NCI-H226 (cell line): ENCODE measurements at regions not wholly inside any gene's neighbourhood (a gene's known extent, or its start where the extent isn't known, plus 50 kb on each side); places are given as distances from the start of the nearest gene placed in this dataset.
"Not testable (repeated sequence)": the region's sequence is repeated elsewhere in the genome, so short reads cannot be mapped to it uniquely, and the experiment has no call there.

ENCODE experiments used
- DNase-seq: peaks from one replicate; pipeline ENCODE4 v3.0.0-alpha.2; 2015

DNA sequence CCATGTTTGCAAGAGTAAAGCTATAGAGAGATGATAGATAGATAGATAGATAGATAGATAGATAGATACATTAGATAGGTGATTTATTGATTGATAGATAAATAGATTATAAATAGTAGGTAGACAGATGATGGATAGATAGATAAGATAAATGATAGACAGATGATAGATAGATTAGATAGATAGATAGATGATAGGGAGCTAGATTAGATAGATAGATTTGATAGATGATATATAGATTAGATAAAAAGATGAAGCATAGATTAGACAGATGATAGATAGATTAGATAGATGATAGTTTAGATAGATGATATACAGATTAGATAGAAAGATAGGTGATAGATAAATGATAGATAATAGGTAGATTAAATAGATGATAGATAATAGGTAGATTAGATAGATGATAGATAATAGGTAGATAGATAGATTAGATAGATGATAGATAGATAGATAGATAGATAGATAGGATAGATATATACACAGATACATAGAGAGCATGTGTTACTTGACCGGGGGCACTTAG lies 243.3 kb upstream of the FOXK1 start:
- DNase-seq: no peak

DNA sequence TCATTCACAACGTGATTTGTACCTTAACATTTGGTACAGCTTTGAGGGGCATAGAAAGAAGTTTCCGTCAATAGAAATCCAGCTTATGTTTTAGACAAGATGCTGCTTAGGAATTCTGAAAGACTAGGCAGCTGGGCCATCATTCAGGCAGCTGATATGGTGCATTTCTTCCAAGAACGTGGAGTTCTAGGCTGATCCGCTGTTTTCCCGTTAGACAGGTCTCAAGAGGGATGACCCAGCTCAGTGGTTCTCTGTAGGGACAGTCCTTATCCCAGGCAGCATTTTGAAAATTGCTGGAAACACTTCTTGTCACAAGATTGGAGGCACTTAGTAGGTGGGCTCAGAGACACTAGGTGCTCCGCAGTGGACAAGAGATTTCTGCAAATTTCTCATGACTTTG lies 242.7 kb upstream of the FOXK1 start:
- DNase-seq: no peak

DNA sequence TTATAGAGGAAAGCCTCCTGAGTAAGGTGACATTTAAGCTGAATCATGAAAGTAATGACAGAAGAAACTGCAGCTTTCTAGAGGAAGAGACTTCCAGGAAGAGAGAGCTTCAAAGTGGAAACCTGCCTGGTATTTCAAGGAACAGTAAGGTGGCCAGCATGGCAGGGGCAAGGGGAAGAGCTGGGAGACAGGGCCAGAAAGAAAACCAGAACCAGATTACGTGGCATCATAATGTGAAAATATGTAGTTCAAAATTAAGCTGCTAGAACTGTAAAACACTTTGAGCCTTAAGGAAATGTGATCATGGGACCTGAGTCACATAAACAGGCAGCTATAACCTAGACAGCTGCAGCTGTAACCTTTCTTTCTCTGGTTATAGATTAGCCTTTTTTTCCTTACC lies 238.0 kb upstream of the FOXK1 start:
- no peak for DNase-seq

DNA sequence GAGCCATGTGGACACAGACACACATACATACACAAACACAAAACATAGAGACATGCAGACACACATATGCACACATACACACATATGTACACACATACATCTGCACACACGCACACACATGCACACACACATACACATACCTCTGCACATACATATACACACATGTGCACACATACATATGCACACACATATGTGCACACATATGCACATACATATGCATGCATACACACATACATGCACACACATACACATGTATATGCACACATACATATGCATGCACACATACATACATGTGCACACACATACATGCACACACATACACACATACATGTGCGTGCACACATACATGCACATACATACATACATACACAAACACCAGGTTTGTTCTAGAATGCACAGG lies 236.3 kb upstream of the FOXK1 start:
- DNase-seq: no peak

DNA sequence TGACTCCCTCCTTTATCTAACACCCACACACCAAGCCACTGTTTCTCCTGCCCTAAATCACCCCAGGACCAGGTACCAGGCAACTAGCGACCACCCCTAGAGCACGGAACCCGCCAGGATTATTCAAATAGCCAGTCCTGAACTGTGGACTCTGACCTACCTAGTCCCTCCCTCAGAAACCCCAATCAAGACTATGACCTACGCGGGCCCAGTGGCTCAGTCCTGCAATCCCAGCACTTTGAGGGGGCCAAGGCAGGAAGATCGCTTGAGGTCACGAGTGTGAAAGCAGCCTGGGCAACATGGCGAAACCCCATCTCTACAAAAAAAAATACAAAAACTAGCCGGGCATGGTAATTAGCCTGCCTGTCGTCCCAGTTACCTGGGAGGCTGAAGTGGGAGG lies 232.8 kb upstream of the FOXK1 start:
- DNase-seq: no peak

DNA sequence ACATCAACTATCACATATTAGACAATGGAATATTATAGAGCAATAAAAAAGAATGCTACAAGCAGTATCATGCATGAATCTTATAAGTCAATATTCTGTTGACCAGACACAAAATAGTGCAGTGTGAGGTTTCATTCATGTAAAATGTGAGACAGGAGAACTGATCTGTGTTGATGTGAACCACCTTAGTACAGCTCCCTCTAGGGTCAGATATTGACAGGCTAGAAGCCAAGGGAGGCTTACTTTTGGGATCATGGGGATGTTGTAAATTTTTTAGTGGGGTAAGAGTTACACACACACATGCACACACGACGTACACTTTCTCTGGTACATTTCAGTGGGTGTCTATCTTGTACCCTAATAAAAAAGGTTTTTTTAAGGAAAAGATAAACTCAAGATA lies 231.6 kb upstream of the FOXK1 start:
- no peak for DNase-seq

DNA sequence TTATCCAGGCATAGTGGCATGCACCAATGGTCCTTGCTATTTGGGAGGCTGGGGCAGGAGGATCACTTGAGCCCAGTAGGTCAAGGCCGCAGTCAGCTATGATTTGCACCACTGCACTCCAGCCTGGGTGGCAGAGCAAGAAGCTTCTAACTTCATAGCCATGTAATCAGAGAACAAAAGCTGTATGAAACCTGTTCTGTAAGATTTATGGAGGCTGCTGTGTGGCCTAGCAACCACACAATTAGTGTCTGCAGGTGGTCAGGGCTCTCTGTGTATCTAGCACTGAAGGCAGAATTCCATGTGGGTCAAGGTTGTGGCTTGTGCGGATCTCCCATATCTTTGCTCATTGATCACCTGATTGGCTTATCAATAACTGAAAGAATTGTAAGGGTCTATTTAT lies 221.5 kb upstream of the FOXK1 start:
- no peak for DNase-seq

DNA sequence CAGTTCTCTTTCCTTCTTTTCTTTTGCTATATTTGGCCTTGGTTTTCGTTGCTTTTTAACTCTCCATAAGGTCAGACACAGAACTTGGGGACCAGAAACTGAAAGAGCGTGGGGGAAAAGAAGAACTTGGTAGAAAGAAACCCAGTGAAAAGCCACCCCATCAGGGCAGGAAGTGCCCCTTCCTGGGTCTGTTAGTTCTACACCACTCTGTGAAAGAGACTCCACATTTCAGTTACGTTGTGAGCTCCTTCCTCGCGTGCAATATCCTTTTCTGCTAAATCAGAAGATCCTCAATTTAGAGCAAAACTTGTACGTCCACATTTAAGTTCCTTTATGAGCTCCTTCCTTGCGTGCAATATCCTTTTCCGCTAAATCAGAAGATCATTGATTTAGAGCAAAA lies 220.6 kb upstream of the FOXK1 start:
- DNase-seq: no peak

DNA sequence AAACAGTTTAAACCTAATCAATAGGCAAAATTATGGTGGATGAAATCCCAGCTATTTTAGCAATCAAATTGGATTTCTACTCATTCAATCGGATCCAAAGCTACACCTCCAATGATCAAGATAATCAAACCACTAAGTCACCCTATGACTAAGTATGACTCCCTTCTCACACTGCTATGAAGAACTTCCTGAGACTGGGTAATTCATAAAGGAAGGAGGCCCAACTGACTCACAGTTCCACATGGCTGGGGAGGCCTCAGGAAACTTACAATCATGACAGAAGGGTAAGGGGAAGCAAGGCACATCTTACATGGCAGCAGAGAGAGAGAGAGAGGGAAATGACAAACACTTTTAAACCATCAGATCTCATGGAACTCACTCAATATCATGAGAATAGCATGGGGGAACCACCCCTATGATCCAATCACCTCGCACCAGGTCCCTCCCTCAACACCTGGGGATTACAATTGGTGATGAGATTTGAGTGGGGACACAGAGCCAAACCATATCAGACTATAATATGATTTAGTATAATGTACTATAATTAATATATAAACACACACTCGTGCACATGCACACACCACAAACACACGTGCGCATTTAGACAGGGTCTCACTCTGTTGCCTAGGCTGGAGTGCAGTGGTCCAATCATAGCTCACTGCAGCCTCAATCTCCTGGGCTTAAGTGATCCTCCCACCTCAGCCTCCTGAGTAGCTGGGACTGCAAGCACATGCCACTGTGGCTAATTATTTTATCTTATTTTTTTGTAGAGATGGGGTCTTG lies 213.6 kb upstream of the FOXK1 start:
- DNase-seq: no peak

DNA sequence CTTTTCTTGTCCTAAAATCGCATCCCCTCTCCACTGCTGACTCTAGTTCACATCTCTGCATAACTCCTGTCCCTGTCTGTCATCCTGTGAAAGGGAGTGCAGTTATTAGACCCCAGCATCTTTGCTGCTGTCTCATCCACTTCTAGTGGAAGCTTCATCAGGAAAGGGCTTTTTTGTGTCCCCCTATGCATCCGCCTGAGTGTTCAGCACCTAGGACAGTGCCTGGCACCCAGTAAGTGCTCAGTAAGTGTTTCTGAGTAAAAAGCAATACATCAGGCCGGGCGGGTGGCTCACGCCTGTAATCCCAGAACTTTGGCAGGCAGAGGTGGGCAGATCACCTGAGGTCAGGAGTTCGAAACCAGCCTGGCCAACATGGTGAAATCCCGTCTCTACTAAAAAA lies 211.8 kb upstream of the FOXK1 start:
- no peak for DNase-seq

DNA sequence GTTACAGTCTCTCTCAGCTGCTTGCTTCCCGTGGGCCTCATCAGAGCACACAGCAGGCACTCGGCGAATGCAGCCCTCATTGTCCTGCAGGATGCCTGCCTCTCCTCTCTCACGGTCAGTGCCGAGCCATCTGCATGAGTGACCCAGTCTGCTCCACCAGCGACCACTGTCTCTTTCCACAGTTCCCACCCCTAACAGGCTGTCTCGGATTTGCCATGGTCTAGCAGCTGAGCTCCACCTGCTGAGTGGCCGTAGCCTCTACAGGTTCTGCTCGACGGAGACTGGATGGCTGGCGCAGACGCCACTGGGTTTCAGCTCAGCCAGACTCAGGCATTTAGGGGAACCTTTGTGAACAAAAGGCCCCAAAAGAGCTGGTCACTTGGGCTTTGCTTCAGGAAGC lies 209.4 kb upstream of the FOXK1 start:
- no peak for DNase-seq

DNA sequence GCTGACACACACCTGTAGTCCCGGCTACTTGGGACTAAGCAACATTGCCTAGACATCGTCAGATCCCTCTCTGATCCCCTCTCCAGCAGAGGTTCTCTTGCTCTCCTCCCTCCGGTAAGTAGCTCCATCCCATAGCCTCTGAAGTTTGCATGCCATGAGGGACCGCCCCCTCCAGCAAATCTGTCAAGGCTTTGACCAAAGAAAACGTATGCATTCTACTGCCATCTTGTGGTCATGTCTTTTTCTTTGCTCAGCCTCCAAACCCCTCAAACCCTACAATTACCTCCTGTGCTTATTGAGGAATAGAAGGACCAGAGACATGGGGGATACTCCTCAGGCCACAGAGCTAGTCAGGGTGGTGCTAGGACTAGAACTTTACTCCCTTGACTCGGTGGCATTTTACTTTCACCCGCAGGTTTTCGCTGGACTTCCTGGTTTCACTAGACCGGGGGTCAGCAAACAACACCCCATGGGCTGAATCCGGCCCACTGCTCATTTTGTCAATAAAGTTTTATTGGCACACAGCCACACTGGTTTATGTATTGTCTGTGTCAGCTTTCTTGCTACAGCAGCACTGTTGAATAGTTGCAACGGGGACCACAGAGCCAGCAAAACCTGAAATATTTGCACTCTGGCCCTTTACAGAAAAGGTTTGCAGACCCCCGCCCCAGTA lies 202.6 kb upstream of the FOXK1 start:
- DNase-seq: peak; percentile 69

DNA sequence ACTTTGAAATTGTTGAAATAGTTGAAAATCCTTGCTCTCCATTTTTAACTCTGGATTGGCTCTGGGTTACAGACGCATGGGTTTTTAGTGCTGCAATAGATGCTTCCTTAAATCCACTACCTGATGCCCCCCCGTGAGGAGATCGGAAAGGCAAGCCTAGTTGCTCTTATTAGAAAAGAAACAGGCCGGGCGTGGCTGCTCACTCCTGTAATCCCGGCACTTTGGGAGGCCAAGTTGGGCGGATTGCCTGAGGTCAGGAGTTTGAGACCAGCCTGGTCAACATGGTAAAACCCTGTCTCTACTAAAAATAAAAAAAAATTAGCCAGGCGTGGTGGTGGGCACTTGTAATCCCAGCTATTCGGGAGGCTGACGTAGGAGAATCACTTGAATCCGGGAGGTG lies 202.0 kb upstream of the FOXK1 start:
- DNase-seq: not testable (repeated sequence)

DNA sequence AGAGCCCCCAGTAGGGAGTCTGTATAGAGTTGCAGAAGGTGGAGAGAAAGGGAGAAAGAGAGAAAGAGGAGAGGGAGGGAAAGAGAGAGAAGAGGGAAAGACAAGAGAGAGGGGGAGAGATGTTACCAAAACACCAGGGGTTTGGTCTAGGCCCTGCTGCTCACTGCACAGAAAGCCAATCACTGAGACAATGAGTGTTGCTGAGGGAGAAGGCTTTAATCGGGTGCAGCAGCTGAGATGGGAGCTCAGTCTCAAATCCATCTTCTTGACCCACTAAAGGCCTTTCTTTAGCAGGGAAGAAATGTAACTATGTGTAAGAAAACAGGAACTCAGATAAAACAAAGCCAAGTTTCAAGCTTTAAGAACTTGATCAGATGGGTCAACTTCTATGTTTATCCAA lies 198.2 kb upstream of the FOXK1 start:
- DNase-seq: no peak

DNA sequence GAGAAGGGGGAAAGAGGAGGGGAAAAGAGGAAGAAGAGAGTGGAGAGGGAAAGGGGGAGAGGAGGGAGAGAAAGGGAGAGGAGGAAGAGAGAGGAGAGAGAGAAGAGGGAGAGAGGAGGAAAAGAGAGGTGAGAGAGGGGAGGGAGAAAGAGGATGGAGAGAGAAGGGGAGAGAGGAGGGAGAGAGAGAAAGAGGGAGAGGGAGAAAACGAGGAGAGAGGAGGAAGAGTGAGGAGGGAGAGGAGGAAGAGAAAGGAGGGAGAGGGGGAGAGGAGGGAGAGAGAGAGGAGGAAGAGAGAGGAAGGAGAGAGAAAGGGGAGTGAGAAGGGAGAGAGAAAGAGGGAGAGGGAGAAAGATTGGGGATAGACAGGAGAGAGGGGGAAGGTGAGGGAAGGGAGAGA lies 197.6 kb upstream of the FOXK1 start:
- no peak for DNase-seq

DNA sequence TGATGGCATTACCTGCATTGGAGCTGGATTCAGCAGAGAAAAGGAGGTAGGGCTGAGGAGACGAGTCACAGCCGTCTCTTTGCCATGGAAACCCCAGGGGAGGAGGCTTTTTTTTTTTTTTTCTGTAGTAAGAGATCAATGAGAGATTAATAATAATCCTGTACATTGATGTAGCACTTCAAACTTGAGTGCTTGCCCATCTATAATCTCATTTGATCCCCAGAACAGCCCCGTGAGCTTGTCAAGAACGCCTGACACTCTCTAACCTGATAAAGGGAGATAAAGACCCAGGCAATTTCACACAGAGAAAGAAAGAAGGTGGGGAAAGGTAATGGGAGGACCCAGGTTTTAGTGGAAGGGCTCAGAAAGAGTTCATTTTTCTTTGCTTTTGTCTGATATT lies 195.2 kb upstream of the FOXK1 start:
- DNase-seq: no peak

DNA sequence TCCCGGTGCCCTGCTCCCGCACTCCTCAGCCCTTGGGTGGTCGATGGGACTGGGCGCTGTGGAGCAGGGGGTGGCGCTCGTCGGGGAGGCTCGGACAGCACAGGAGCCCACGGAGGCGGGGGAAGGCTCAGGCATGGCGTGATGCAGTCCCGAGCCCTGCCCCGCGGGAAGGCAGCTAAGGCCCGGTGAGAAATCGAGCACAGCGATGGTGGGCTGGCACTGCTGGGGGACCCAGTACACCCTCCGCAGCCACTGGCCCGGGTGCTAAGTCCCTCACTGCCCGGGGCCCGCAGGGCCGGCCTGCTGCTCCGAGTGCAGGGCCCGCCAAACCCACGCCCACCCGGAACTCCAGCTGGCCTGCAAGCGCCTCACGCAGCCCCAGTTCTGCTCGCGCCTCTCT lies 185.2 kb upstream of the FOXK1 start:
- DNase-seq: not testable (repeated sequence)

DNA sequence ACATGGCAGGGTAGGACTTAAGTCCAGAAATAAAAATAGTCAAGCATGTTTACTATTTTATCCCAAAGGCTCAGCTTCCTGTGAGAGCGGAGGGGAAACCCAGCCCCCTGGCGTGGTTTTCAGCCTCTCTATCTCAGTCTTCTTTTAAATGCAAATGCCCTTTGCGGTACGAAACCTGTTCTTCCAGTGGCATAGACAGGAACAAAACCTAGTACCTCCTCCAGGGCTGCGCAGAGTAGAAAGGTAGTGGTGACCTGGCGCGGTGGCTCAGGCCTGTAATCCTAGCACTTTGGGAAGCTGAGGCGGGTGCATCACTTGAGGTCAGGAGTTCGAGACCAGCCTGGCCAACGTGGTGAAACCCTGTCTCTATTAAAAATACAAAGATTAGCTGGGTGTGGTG lies 181.3 kb upstream of the FOXK1 start:
- no peak for DNase-seq

DNA sequence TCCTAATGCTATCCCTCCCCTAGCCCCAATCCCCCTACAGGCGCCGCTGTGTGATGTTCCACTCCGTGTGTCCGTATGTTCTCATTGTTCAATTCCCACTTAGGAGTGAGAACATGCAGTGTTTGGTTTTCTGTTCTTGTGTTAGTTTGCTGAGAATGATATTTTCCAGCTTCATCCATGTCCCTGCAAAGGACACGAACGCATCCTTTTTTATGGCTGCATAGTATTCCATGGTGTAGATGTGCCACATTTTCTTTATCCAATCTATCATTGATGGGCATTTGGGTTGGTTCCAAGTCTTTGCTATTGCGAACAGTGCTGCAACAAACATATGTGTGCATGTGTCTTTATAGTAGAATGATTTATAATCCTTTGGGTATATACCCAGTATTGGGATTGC lies 174.2 kb upstream of the FOXK1 start:
- DNase-seq: not testable (repeated sequence)

DNA sequence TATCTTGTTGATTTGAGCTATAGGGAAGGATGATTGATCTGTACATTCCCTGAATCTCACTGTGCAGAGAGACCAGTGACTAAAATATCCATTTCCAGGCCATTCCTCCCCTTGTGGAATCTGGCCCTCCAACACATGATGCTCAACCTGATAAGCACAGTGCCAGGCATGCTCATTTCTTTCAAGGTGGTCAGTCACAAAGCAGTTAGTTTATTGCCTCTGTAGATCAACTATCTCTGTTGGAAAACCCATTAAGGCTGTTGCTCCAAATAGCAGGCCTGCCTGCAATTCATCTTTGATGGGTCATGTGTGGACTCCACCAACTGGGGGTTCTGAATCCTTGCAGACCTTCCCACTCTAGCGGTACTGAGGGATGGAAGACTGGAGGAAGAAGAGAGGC lies 168.6 kb upstream of the FOXK1 start:
- DNase-seq: no peak

DNA sequence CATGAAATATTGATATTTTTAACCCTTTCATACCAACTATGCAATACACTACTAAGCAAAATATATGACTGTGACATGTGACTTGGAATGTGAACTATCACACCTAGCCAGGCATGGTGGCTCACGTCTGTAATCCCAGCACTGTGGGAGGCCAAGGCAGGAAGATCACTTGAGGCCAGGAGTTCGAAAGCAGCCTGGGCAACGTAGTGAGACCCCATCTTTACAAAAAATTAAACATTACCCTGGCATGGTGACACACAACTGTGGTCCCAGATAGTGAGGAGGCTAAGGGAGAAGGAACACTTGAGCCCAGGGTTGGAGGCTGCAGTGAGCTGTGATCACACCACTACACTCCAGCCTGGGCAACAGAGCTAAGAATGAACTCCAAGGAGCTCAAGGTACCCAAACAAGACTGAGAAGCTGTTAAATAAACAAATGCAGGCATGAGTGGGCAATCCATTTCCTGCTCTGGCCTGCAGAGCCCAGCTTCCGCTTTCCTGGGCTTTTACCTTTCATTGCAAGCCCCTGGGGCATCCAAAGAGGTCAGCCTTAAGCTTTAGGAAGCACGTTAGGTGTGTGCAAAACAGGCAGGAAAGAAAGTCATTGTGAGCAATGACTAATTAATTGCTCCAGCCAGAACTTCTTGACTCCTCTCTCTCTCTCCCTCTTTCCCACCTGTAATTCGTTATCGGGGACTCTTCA lies 162.1 kb upstream of the FOXK1 start:
- DNase-seq: no peak

DNA sequence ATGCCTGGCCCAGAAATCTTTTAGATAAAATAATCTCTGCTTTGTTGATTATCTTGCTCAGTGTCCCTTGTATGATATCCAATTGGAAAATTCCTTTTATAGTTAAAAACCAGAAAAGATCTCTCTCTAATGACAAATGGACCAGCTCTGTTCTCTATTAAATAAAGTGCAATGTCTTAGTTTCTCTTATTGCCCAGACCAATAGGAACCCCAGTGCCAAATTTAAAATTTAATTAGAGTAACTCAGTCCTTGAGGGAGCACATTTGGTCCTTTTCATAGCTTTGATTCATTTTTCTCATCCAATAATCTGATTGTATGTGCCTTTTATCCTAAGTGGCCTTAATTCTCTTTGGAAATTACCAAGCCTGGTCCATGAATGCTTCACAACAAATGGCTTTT lies 158.9 kb upstream of the FOXK1 start:
- no peak for DNase-seq

DNA sequence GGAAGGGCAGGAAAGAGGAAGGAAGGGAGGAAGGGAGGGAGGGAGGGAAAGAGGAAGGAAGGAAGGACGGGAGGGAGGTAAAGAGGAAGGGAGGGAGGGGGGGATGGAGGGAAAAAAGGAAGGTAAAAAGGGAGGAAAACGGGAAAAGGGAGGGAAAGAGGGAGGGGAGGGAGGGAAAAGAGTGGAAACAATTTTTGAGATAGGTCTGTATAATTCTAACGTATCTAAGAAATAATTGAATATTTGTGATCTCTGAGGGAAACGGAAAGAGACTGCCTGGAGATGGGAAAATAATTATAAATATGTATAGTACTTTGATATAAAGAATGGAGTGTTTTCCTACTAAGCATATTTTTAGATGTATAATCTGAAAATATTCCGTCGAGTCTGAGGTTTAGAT lies 158.2 kb upstream of the FOXK1 start:
- DNase-seq: no peak

DNA sequence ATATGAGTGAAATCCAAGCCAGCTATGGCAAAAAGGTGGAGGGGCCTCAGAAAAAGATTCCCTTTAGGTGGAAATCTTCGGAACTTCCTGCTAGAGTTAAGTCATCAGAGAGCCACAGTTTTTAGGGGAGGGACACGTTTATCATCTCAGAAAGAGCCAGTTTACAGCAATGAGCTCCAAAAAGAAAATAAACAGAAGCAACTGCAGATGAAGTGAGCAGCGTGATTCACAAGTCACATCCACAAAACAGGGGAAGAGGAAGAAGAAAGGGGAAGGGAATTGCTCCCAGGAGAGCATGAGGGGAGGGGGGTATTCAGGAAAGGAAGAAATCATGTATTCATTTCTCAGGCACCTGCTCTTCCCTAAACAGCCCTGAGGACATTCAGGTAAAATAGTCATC lies 156.2 kb upstream of the FOXK1 start:
- DNase-seq: no peak
